Esophagus muscularis mucosa (tissue), 4 donors: ENCODE measurements at regions not wholly inside any gene's neighbourhood (a gene's known extent, or its start where the extent isn't known, plus 50 kb on each side); places are given as distances from the start of the nearest gene placed in this dataset.

Experiments
- EP300 ChIP-seq: sonication (generic); formaldehyde crosslinking; IDR thresholded peaks from one replicate; pipeline ENCODE4 v1.6.1; 2017; ENCODE audit warnings: antibody characterized with exemption
- POLR2A ChIP-seq: fragments of 450-650 bp; IDR thresholded peaks from one replicate; pipeline ENCODE4 v1.6.1; 2017; ENCODE audit warnings: antibody characterized with exemption, moderate library complexity, mild to moderate bottlenecking, low read depth
- POLR2AphosphoS5 ChIP-seq, 2 donors: sonication (generic); formaldehyde crosslinking; IDR thresholded peaks; one replicate each; pipeline ENCODE4 v1.6.1; 2017; ENCODE audit warnings: antibody characterized with exemption in 2 of 2
- TF ChIP-seq, protein P1 (sequence below), 3 experiments: fragments of 200-600 bp in 2 of 3; fragments of 450-650 bp in 1 of 3; sonication (generic) in 2 of 3; IDR thresholded peaks; one replicate each; pipeline ENCODE4 v1.5.1; 2017 to 2019; ENCODE audit warnings: antibody characterized with exemption in 3 of 3, mild to moderate bottlenecking in 2 of 3, moderate library complexity in 1 of 3

DNA sequence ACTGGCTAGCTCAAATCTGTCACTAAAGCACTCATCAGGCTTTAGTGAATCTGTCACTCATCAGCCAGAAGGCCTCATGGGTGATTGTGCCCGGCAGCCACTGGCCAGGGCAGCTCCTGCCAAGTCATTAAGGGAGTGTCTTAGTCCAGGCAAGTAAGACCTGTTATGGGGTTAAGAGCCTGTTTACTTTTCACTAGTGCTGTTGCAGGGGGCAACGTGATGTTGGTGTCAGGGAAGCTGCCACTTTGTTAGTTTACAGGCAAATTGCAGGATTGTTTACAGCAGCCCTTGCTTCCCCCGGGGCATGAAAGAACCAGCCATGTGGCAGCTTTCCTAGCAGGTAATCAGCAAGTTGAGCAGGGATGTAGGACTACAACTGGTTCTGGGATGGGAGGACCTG lies 155.6 kb upstream of the NCAM1 start:
- TF ChIP-seq, protein P1, sequence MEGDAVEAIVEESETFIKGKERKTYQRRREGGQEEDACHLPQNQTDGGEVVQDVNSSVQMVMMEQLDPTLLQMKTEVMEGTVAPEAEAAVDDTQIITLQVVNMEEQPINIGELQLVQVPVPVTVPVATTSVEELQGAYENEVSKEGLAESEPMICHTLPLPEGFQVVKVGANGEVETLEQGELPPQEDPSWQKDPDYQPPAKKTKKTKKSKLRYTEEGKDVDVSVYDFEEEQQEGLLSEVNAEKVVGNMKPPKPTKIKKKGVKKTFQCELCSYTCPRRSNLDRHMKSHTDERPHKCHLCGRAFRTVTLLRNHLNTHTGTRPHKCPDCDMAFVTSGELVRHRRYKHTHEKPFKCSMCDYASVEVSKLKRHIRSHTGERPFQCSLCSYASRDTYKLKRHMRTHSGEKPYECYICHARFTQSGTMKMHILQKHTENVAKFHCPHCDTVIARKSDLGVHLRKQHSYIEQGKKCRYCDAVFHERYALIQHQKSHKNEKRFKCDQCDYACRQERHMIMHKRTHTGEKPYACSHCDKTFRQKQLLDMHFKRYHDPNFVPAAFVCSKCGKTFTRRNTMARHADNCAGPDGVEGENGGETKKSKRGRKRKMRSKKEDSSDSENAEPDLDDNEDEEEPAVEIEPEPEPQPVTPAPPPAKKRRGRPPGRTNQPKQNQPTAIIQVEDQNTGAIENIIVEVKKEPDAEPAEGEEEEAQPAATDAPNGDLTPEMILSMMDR (IDR thresholded peaks at IDR 0.05): no peak
- TF ChIP-seq EP300: no peak
- TF ChIP-seq POLR2AphosphoS5 (IDR thresholded peaks at IDR 0.05): no peak
- TF ChIP-seq POLR2A: no peak
